Suppressor macrophage treated with lipopolysaccharide for 4 hours (primary cell): ENCODE measurements at regions not wholly inside any gene's neighbourhood (a gene's known extent, or its start where the extent isn't known, plus 50 kb on each side); places are given as distances from the start of the nearest gene placed in this dataset.
"Not testable (repeated sequence)": the region's sequence is repeated elsewhere in the genome, so short reads cannot be mapped to it uniquely, and the experiment has no call there.

Experiments
- DNase-seq: peaks from one replicate; pipeline ENCODE4 v3.0.0-alpha.2; 2020

DNA sequence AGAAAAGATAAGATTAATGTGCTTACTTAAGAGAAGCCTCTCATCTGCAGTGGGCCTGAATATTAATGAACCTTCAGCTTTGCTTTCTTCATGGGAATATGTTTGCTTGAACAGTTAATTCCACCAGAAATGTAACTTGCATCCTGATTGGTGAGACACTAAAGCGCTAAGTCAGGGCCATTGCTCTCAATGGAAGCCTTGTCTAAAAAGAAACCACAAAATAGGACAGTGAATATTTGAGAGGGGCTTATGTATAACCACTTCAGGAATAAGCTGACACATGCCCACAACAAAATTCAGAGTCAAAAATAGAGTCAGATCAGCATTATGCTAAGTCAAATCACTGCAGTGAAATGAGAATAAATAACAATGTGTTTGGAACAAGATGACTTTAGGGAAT is 1125.8 kb downstream of the STIM2 start:
- no peak for DNase-seq

DNA sequence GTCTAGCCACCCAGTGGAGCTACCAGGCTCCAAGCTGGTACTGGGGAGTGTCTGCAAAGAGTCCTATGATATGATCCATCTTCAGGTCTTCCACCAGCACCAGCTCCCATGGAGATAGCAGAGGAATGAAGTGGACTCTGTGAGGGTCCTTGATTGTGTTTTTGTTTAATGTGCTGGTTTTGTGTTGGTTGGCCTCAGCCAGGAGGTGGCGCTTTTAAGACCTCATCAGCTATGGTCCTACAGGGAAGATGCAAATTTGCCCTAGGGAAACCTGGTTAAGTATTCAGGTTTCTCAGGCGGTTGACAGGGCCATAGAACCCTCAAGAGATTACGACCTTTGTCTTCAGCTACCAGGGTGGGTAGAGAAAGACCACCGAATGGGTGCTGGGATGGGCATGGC is 1141.1 kb downstream of the STIM2 start:
- DNase-seq: no peak

DNA sequence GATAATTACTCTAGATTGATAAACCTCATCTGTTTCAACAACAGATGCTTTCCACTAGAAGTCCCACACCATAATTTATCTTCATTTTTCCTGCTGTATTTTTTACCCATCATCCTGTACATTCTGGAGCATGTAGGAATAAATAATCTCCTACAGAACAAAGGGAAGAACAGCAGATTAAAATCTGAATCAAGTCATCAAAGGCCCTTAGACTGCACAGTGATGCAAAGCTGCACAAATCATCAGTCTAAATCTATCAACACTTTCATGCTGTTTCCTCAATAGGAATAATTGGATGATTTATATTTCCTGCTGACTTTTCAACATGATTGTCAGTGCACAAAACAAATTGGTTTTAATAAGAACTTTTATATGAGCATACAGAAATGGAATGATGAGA is 1143.9 kb downstream of the STIM2 start:
- DNase-seq: no peak

DNA sequence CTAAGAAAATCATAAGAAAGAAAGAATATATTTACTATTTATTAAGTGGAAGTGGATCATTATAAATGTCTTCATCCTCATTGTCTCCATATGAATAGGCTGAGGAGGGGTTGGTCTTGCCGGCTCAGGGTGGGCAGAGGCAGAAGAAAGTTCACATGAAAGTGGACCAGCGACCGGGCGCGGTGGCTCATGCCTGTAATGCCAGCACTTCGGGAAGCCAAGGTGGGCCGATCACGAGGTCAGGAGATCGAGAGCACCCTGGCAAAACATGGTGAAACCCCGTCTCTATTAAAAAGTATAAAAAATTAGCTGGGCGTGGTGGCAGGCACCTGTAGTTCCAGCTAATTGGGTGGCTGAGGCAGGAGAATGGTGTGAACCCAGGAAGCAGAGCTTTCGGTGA is 1145.4 kb downstream of the STIM2 start:
- no peak for DNase-seq

DNA sequence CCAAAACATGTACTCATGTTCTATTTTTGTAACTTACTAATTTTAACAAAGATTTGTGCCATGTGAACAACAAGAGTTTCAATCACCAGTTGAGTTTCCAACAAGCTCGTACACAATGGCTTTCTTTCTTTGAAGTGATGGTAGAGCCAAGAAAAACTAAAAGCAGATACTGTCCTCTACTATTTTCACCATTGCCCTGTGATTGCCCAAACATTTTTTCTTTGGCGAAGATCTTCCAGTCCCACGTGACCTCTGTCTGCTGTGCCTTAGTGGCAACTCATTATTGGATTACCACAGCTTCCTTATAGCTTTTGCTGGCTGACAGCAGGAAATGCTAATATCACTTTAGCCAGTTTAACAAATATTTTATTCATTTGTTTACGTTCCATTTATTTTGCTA is 1147.1 kb downstream of the STIM2 start:
- DNase-seq: no peak

DNA sequence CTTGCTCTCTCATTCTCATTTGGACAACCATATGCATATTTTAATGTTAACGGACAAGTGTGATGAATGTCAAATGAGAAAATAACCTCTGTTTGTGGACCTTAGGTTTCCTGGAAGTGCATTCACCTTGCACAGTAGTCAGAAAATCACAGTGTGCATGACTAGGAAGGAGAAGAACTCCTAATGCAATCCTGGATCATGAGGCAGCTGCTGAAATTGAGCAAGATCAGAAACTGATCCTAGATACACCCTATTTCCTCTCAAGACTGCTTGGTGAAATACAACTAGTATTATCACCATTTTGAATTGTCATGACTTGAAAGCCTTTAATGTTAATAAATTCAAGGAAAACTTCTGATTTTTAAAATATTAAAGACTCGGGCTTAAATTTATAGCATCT is 1148.9 kb downstream of the STIM2 start:
- DNase-seq: no peak

DNA sequence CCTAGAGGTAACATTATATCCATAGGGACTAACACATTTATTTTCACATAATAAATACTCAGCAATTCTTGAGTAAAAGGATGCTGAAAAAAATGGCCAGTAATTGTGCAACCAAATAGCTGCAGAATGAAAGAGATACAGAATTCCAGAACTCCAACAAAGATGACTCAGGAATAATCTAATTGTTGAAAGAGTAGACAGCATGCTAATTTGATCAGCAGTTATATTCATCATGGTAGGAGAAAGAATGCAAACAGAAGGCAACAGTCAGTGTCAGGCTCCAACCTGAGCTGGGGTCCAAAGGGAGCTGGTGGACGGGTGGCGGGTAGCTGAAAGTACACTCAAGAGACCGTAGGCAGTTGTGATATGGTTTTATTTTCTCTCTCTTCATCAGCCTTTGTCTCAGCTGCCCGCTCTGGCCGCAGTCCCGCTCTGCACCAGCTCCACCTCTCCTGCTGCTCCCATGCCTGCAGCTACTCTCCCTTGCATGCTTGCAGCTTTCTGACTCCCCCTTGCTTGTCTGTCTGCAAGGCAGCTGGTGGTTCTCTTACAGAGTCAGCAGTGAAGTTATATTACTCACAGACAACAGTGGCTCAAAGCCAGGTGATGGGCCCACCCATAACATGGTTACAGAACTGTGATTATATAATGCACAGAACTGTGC is 1150.1 kb downstream of the STIM2 start:
- no peak for DNase-seq

DNA sequence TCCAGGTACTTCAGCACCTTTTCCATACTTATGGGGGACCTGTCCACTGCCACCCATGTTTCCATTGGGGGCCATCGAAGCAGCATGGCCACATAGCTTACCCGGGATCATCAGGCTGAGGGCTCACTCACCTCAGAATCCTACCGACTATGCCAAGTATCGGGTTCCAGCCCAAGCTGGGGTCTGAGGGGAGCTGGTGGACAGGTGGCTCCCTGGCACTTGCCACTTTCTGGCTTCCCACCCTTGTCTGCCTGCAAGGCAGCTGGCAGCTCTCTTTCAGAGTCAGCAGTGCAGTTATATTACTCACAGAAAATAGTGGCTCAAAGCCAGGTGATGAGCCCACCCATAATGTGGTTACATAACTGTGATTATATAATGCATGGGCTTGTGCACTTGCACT is 1153.8 kb downstream of the STIM2 start:
- DNase-seq: no peak

DNA sequence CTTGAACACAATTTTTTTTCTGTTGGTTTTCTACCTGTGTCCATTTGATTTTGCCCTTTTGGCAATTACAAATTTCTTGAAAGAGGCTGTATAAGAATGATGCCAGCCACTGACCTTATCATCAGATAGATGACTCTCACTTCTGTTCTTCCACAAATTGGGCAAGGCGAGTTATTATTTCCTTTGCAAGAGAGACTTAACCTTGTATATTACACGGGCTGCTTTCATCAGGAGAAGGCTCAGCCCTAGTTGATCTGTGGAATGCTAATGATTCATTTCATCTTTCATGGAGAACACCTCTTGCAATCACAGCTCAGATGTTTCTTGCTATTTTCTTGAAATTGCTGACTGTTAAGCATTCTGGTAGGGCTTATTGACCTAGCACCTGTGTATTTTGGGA is 1155.4 kb downstream of the STIM2 start:
- DNase-seq: no peak

DNA sequence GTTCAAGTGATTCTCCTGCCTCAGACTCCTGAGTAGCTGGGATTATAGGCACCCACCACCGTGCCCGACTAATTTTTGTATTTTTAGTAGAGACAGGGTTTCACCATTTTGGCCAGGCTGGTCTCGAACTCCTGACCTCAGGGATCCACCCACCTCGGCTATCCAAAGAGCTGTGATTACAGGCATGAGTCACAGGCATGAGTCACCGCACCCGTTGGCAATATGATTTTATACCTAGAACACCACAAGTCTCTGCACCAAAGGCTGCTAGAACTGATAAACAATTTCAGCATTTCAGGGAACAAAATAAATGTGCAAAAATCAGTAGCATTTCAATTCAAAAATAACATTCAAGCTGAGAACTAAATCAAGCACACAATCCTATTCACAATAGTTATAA is 1177.6 kb downstream of the STIM2 start:
- not testable (repeated sequence) for DNase-seq

DNA sequence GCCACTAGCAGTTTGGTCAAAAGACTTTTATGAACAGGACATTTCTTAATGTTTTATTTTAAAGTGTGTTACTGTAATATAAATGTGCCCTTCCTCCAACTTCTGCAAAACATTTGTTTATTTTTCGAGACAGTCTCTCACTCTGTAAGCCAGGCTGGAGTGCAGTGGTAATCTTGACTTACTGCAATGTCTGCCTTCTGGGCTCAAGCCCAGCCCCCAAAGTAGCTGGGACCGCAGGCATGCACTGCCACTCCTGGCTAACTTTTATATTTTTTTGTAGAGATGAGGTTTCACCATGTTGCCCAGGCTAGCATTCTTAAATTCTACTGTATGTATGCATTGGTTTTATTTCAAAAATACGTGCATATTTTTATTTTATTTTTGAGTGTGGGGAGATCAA is 1201.9 kb downstream of the STIM2 start:
- DNase-seq: no peak

DNA sequence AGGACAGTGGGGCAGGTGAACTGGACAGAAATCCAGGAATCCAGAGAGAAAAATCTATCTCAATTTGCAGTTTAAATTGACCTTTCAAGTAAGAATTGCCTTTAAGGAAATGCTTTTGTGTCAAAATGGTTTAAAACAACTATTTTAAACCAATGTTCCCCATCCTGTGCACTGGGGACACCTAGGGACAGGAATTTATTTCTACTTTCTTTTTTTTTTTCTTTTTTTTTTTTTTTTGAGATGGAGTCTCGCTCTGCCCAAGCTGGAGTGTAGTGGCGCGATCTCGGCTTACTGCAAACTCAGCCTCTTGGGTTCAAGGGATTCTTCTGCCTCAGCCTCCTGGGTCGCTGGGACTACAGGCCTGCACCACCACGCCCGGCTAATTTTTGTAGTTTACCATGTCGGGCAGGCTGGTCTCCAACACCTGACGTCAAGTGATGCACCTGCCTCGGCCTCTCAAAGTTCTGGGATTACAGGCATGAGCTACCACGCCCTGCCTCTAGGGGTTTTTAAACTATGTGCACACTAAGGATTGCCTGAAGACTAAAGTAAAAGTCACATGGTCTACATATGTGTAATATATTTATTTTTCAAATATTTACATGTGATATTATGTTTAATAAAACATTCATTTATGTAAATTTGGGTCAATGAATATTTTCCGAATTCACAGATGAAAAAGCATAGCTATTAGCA is 1213.4 kb downstream of the STIM2 start:
- no peak for DNase-seq

DNA sequence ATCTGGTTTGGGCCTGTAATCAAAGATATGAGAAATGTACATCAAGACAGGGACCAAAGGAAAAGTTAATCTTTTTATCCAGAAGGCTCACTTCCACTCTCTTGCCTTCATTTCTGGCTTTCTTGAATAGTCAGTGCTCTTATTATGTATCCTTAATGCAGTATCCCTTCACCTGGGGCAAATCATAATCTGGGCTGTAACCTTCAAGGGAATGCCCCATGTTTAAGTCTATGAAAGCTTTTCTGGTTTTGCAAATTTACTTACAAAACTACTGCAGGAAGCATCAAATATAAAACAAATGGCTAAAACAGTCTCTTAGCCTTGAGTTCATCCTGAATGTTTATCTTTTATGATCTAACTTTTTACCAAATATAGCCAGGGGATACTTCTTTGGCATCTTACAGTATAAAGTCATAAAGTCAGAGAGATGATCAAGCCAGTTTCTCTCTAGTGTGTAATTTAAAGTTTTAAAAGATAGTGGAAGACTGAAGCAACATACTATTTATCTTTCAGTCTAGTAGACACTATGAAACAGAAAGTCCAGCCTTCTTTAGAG is 1214.8 kb downstream of the STIM2 start:
- DNase-seq: no peak

DNA sequence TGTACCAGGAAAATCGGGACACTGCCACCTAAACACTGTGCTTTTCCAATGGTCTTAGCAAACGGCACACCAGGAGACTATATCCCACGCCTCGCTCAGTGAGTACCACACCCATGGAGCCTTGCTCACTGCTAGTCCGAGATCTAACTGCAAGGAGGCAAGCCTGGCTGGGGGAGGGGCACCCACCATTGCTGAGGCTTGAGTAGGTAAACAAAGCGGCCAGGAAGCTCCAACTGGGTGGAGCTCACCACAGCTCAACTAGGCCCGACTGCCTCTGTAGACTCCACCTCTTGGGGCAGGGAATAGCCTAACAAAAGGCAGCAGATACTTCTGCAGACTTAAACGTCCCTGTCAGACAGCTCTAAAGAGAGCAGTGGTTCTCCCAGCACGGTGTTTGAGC is 1216.6 kb downstream of the STIM2 start:
- DNase-seq: not testable (repeated sequence)

DNA sequence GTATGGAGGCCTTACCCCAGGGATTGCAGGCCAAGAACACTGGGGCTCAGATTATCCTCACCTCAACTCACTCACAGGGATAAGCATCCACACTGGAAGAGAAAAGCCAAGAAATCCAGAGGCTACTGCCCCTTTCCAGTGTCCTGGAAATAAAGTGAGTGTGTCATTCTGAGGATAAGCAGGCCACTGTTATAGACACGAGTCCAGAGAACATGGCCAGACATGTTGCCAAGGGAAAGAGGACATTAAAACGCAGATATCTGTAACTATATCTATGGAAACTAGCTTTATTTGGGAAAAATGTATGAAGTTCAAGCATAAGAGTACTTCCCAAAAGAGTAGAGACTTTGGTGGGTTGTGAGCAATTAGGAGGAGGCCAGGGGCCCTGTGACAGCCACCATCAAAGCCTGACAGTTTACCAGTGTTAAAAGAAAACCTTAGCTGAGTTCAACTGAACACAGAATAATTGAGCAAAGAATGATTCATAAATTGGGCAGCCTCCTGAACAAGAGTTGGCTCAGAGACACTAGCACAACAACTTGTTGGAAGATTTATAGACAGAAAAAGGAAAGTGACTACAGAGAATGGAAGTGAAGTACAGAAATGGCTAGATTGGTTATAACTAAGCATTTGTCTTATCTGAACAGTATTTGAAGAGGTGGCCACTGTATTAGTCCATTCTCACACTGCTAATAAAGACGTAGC is 1222.2 kb downstream of the STIM2 start:
- no peak for DNase-seq

DNA sequence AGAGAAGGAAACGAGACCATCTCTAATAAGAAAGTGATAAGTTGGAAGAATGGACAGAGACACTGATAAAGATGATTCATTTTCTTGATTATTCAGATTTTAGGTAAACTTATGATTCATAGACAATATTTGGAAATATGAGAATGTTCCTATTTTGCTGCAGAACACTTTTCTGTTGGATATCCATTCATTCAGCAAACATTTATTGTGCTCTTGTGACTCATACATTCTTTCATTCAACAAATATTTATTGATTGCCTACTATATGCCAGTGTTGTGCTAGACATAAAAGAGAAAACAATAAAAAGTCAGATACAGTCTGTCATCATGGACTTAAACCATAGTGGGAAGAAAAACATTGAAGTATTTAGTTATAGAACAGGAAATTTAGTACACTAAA is 1232.0 kb downstream of the STIM2 start:
- DNase-seq: no peak

DNA sequence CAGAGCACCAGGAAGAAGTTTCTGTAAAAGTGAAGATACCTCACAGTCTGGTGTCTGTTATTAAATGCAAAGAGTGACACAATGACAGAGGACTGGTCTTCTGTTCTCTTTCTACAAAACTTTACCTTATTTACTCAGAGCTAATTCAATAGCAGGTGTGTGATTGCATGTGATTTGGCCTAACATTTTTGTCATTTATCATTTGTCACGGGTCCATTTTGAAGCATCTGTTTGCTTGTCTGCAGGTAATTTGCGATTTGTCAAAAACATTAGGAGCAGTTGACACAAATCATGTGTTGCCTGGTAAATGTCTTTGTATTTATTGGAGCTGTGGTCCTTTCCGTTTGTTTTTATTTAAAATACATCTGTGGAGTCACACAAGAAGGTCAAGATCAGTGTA is 1232.4 kb downstream of the STIM2 start:
- DNase-seq: no peak

DNA sequence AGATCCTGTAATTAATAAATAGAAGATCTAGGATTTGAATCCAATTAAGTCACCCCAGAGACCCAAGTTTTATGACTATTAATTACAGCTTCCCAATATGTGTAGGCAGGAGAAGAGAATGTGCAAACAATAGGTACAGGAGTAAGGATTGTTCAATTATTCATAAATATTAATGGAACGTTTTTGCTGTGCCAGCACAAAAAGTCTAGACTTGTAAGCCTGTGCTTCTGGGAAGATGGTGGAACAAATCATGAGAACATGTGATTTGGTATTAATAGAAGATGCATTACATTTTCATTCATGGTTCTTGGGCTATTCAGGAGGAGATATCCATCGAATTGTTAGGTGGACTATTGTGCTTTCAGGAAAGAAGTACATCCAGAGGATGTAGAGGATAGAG is 1240.9 kb downstream of the STIM2 start:
- DNase-seq: no peak

DNA sequence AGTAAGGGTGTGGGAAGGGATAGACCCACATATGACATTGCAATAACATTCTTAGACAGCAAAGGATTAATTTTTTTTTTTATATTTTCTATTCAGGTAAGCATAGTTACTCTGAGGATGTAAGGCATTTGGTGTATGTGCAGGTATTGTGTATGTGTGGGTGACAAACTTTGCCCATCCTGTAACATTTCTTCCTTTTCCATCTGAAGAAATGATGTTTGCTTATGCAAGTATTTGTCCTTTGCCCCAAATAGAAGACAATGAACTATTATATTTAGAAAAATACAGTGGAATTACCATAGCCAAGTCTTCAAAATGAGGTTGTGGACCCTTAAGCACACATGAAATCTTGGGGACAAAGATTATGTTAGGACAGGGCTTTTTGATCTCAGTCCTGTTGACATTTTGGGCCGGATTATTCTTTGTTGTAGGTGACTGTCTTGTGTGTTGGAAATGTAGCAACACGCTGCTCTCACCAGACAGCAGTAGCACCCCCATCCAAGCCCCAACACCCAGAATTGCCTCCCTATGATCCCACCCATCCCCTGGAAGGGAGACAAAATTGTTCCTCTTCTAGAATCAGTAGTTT is 1244.7 kb downstream of the STIM2 start:
- no peak for DNase-seq

DNA sequence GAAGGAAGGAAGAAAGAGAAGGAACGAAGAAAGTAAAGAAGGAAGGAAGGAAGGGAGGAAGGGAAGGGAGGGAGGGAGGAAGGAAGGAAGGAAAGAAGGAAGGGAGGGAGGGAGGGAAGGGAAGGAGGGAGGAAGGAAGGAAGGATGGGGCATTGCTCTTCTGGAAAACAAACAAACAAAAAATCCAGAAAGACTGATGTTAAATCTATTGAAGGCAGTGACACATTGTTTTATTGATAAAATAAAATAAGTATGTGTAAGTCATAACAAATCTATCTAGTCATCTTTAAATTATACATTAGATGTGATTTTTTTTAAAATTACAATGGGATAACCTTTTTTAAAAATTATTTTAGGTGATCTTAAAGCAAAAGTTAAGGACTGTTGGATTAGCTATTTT is 1245.5 kb downstream of the STIM2 start:
- no peak for DNase-seq

DNA sequence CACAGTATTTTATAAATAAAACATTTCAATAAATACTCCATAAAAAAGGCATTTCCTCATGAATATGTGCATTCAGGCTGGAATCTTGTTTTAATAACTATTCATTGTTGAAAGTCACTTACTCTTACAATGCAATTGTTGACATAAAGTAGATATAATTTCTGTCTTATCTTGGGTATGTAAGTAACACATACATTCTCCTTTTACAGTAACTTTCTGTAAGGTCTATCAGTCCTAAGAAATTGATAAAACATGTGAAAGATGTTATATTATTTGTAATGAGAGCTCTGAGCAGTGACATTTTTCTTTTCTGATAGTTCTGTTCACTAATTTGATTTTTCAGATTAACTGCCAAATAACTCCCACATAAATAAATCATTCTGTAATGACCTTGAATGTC is 1249.2 kb downstream of the STIM2 start:
- DNase-seq: no peak

DNA sequence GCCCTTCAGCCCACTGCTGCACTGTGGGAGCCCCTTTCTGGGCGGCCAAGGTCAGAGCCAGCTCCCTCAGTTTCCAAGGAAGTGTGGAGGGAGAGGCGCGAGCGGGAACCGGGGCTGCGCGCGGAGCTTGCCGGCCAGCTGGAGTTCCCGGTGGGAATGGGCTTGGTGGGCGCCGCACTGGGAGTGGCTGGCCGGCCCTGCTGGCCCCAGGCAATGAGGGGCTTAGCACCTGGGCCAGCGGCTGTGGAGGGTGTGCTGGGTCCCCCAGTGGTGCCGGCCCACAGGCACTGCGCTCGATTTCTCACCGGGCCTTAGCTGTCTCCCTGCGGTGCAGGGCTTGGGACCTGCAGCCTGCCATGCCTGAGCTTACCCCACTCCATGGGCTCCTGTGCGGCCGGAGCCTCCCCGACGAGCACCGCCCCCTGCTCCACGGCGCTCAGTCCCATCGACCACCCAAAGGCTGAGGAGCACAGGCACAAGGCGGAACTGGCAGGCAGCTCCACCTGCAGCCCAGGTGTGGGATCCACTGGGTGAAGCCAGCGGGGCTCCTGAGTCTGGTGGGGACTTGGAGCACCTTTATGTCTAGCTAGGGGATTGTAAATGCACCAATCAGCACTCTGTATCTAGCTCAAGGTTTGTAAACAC is 1252.2 kb downstream of the STIM2 start:
- DNase-seq: not testable (repeated sequence)

DNA sequence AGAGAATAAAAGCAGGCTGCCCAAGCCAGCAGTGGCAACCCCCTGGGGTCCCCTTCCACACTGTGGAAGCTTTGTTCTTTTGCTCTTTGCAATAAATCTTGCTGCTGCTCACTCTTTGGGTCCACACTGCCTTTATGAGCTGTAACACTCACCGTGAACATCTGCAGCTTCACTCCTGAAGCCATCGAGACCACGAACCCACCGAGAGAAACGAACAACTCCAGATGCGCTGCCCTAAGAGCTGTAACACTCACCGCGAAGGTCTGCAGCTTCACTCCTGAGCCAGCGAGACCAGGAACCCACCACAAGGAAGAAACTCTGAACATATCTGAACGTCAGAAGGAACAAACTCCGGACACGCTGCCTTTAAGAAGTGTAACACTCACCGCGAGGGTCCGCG is 1252.9 kb downstream of the STIM2 start:
- DNase-seq: not testable (repeated sequence)
